HEK293T (cell line): ENCODE measurements at regions not wholly inside any gene's neighbourhood (a gene's known extent, or its start where the extent isn't known, plus 50 kb on each side); places are given as distances from the start of the nearest gene placed in this dataset.

Source experiments
- BHLHE40 ChIP-seq: fragments of 450-650 bp; IDR thresholded peaks from 2 replicates; pipeline ENCODE4 v1.6.1; 2016; ENCODE audit warnings: mild to moderate bottlenecking, moderate library complexity, borderline replicate concordance
- ELF4 ChIP-seq: fragments of 450-650 bp; IDR thresholded peaks from 2 replicates; pipeline ENCODE4 v1.6.1; 2017; ENCODE audit warnings: antibody characterized with exemption
- FOXM1 ChIP-seq: fragments of 450-650 bp; IDR thresholded peaks from 2 replicates; pipeline ENCODE4 v1.6.1; 2017; ENCODE audit warnings: mild to moderate bottlenecking, borderline replicate concordance
- SP1 ChIP-seq: fragments of 450-650 bp; IDR thresholded peaks from 2 replicates; pipeline ENCODE4 v1.6.1; 2017
- SUZ12 ChIP-seq: fragments of 450-650 bp; IDR thresholded peaks from 2 replicates; pipeline ENCODE4 v1.6.1; 2016; ENCODE audit warnings: mild to moderate bottlenecking
- TARDBP ChIP-seq: fragments of 450-650 bp; IDR thresholded peaks from 2 replicates; pipeline ENCODE4 v1.6.1; 2016

DNA sequence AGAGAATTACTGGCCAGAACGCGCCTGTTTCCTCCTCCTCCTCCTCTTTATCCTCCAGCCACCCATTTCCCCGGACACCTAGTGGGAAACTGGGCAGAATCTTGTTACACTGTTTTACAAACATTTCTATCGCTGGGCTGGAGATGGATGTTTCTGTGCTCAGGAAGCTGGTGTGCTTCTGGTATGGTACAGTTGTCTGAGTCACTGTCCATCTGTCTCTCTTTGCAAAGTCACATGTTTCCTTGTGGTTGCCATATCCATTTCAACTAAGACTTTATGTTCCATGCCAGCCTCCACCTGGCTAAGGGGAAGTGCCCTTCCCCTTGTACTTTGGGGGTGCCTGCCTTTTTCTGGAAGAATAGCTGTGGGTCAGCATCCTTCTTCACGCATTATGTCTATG, 52.9 kb upstream of the SLC22A16 start:
- TF ChIP-seq TARDBP (no peak), SUZ12 (no peak), BHLHE40 (no peak), FOXM1 (no peak), SP1 (no peak), ELF4 (no peak)
